Activated CD8-positive, alpha-beta memory T cell treated with anti-CD3 and anti-CD28 coated beads for 36 hours (primary cell): ENCODE measurements at regions not wholly inside any gene's neighbourhood (a gene's known extent, or its start where the extent isn't known, plus 50 kb on each side); places are given as distances from the start of the nearest gene placed in this dataset.

Experiments
- CTCF ChIA-PET: fragments of 350-600 bp; sonication (Branson Sonifier 250); formaldehyde crosslinking; loops from one replicate; lab custom pipeline; 2021; ENCODE audit warnings: antibody characterized with exemption; lab: Charles Lee
- POLR2A ChIA-PET: fragments of 350-600 bp; sonication (Branson Sonifier 250); formaldehyde crosslinking; loops from one replicate; lab custom pipeline; 2021; ENCODE audit warnings: antibody characterized with exemption; lab: Charles Lee

- ChIA-PET CTCF (no interaction called here), POLR2A (no interaction called here)
Observed at GRCh38 chr2:128813352-128814034, 494.8 kb upstream of the HS6ST1 start.

- POLR2A ChIA-PET = no interaction called here
- CTCF ChIA-PET = no interaction called here
Observed at GRCh38 chr2:128815248-128815647, 496.6 kb upstream of the HS6ST1 start.

- ChIA-PET POLR2A (no interaction called here), CTCF (no interaction called here)
Observed at GRCh38 chr2:128817171-128817570, 498.5 kb upstream of the HS6ST1 start.

- ChIA-PET POLR2A (no interaction called here), CTCF (no interaction called here)
Observed at GRCh38 chr2:128817813-128818212, 499.1 kb upstream of the HS6ST1 start.

GRCh38 chr2:128818248-128818647 lies 499.6 kb upstream of the HS6ST1 start:
- ChIA-PET POLR2A (no interaction called here), CTCF (no interaction called here)

GRCh38 chr2:128818704-128819491 lies 500.2 kb upstream of the HS6ST1 start:
- ChIA-PET CTCF (no interaction called here), POLR2A (no interaction called here)

GRCh38 chr2:128820452-128820851 lies 501.8 kb upstream of the HS6ST1 start:
- CTCF ChIA-PET = no interaction called here
- POLR2A ChIA-PET = no interaction called here

GRCh38 chr2:128821010-128821409 lies 502.3 kb upstream of the HS6ST1 start:
- ChIA-PET CTCF (no interaction called here), POLR2A (no interaction called here)

- ChIA-PET POLR2A (no interaction called here), CTCF (no interaction called here)
Observed at GRCh38 chr2:128832946-128833663, 514.4 kb upstream of the HS6ST1 start.

- CTCF ChIA-PET = no interaction called here
- POLR2A ChIA-PET = no interaction called here
Observed at GRCh38 chr2:128833664-128834027, 515.0 kb upstream of the HS6ST1 start.

- ChIA-PET CTCF (no interaction called here), POLR2A (no interaction called here)
Observed at GRCh38 chr2:128834207-128834879, 515.7 kb upstream of the HS6ST1 start.

- ChIA-PET CTCF (no interaction called here), POLR2A (no interaction called here)
Observed at GRCh38 chr2:128834880-128835252, 516.2 kb upstream of the HS6ST1 start.

GRCh38 chr2:128835342-128835855 lies 516.7 kb upstream of the HS6ST1 start:
- CTCF ChIA-PET = no interaction called here

GRCh38 chr2:128835974-128836373 lies 517.3 kb upstream of the HS6ST1 start:
- POLR2A ChIA-PET = no interaction called here
- CTCF ChIA-PET = no interaction called here

More at GRCh38 chr2:128835342-128835855, 516.7 kb upstream of the HS6ST1 start:
- POLR2A ChIA-PET = no interaction called here

- POLR2A ChIA-PET = no interaction called here
- CTCF ChIA-PET = no interaction called here
Observed at GRCh38 chr2:128836559-128837100, 518.0 kb upstream of the HS6ST1 start.

- CTCF ChIA-PET = no interaction called here
- POLR2A ChIA-PET = no interaction called here
Observed at GRCh38 chr2:128838244-128838643, 519.6 kb upstream of the HS6ST1 start.

- CTCF ChIA-PET = no interaction called here
- POLR2A ChIA-PET = no interaction called here
Observed at GRCh38 chr2:128841803-128842202, 523.1 kb upstream of the HS6ST1 start.

- POLR2A ChIA-PET = no interaction called here
- CTCF ChIA-PET = no interaction called here
Observed at GRCh38 chr2:128867311-128867710, 548.6 kb upstream of the HS6ST1 start.

GRCh38 chr2:128867936-128868636 lies 549.4 kb upstream of the HS6ST1 start:
- ChIA-PET CTCF (no interaction called here), POLR2A (no interaction called here)
